HG02588 (cell line): ENCODE measurements at regions not wholly inside any gene's neighbourhood (a gene's known extent, or its start where the extent isn't known, plus 50 kb on each side); places are given as distances from the start of the nearest gene placed in this dataset.
"Not testable (repeated sequence)": the region's sequence is repeated elsewhere in the genome, so short reads cannot be mapped to it uniquely, and the experiment has no call there.

Experiments used
- ATAC-seq: cut with Tn5 transposase; IDR thresholded peaks from one replicate; pipeline ENCODE4 v1.9.1; 2021; ENCODE audit warnings: mild to moderate bottlenecking, moderate library complexity; ENCODE audit not compliant: unreplicated experiment

DNA sequence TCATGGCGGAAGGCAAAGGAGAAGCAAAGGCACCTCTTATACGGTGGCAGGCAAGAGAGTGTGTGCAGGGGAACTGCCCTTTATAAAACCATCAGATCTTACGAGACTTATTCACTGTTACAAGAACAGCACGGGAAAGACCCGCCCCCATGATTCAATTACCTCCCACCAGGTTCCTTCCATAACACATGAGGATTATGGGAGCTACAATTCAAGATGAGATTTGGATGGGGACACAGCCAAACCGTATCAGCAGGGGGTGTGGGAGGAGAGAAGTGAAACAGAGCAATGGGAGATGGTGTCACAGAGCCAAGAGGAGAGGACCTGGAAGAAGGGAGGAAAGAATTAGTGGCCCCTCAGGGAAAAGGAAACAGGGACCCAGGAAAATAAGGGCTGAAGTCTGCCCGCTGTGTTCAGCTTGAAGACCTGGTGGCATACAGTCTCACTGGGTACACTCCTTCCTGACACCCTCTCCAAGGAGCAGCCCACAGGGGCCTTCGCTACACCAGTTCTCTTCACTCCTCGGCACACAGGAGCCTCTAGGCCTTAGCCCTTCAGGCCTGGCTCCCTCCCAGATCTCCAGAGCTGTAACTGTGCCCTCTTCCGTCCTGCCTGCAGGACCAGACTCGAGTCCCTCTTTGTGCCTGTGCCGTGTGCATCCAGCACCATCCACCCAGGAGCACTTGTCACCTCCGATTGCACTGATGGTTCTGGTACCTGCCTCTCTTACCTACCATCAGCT, 262.1 kb downstream of the EIPR1 start:
- no peak for ATAC-seq

DNA sequence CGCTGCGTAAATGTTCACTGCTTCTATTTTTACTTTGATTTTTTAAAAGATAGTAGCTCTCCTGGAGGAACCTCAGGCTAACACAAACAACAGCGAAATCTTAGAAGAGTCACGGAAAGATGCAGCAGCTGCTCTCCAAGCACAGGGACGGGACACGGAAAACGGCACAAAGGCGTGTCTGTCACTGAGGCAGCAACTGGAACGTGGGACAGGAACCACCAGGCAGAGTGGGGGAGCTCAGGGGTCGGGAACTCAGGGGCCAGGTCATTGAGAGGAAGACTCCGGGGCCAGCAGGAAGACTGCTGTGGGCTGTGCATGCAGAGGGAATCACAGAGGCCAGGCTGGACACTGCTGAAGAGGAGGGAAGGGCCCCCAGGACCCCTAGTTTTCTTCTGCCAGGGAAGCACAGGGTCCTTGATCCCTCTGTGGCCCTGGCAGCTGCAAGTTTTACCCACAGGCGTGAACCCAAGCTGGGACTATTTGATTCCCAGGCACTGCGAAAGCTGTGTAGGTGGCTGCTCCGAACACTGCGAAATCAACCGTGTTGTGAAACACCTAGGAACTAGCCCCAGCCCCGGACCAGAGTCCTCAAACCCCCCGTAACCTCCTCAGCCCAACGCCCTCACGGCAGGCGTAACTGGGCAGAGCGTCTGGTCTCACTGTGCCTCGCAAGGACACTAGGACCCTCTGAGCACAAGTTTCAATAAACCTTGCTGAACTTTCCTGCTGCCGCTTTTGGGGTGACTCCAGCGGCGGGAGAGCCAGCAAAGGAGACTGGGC, 263.0 kb downstream of the EIPR1 start:
- no peak for ATAC-seq

DNA sequence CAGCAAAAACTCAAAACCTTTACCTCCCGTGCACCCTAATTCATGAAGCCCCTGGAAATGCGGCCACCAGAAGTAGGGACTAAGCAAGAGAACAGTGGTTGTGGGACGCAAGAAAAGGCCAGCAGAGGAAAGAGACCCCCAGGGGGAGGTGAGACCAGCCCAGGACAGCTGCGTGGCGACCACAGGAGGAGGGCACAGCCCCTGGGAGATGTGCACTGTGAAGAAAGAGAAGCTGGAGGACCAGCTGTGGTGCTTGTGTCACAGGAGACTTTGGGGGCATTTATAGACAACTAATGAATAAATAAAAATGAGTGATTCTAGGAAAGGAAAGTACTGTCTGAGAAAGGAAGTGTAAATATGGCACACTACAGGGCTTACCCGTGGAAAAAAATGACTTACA, 263.8 kb downstream of the EIPR1 start:
- ATAC-seq = no peak

DNA sequence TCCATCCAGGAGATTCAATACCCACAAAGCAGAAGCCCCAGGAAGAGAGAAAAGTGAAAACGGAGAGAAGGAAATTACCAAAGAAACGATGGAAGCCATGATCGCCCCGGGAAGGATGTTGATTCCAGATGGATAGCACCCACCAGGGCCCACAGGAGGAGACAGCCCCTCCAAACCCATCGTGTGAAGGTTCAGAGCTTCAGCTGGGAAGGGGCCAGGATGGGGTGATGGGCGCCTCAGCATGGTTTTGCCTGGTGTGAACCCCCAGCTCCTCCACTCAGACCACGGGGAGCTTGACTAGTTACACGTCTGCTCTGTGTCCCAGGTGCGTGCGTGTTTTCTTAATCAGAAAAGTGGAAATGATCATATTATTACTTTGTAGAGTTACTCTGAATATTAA, 264.5 kb downstream of the EIPR1 start:
- no peak for ATAC-seq

DNA sequence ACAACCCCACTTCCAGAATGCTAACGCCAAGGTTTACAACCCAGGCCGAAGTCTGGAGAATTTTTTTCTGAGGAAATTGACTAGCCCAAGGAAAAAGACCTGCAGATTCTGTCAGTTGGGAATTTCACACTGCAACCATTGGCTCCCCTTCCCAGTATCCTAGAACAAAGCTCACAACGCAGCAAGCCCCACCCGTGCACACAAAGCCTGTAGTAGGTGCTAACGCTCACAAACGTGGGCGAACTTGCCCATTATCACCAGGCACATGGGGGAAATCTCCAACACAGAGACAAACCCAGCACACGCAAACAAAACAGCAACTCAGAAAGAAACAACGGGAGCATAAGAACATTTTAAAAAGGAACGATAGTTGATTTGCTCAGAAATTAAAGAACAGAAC, 265.1 kb downstream of the EIPR1 start:
- no peak for ATAC-seq

DNA sequence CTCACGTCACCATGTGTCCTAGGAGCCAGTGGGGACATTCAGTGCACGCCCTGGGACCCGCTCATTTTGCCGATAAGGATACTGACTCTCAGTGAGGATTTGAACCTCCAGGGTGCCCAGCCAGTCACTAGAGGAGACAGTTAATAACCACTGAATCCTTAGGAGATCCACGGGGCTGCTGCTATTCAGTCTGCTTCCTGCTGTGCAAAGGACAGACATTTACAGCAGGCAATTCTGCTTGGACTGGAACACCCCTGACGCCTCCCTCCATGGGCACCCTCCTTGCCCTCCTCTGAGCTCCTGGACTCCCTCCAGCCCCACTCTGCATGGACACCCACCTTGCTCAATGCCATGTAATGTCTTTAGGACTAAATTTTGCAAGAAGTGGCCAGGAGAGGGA, 265.5 kb downstream of the EIPR1 start:
- no peak for ATAC-seq

DNA sequence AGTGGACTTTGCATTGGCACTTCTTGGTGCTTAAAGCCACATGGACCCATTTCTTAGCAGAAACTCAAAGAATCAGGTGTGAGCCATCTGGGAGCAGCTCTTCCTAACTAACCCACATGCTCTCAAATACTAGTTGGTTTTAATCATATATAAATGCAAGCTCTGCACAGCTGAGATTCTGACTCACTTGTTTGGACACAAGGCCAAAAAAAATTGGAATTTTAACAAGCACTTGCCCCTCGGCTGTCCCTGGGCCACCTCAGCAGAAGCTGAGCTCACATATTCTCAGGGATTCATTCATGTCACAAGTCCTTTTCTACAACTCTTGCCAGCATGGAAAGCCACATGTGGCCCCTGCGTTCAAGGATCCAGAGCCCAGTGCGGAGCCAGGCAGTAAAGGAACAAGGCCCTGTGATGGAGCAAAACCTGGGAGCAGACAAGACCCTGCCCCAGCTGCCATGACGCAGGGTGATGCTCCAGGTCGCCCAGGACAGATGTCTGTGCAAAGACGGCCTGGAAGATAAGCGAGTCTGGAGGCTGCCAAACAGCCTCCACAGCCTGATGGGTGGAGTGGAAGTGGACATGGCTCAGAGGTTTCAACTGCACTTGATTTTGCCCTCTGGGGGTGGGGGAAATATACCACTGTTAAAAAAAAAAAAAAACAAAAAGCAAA, 266.5 kb downstream of the EIPR1 start:
- no peak for ATAC-seq

DNA sequence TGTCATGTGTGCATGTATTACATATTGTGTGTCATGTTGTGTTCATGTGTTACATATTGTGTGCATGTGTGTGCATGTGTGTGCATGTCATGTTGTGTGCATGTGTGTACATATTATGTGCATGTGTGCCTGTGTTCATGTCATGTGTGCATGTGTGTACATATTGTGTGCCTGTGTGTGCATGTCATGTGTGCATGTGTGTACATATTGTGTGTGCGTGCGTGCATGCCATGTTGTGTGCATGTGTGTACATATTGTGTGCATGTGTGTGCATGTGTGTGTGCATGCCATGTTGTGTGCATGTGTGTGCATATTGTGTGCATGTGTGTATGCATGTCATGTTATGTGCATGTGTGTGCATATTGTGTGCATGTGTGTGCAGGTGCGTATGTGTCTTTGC, 267.1 kb downstream of the EIPR1 start:
- no peak for ATAC-seq

DNA sequence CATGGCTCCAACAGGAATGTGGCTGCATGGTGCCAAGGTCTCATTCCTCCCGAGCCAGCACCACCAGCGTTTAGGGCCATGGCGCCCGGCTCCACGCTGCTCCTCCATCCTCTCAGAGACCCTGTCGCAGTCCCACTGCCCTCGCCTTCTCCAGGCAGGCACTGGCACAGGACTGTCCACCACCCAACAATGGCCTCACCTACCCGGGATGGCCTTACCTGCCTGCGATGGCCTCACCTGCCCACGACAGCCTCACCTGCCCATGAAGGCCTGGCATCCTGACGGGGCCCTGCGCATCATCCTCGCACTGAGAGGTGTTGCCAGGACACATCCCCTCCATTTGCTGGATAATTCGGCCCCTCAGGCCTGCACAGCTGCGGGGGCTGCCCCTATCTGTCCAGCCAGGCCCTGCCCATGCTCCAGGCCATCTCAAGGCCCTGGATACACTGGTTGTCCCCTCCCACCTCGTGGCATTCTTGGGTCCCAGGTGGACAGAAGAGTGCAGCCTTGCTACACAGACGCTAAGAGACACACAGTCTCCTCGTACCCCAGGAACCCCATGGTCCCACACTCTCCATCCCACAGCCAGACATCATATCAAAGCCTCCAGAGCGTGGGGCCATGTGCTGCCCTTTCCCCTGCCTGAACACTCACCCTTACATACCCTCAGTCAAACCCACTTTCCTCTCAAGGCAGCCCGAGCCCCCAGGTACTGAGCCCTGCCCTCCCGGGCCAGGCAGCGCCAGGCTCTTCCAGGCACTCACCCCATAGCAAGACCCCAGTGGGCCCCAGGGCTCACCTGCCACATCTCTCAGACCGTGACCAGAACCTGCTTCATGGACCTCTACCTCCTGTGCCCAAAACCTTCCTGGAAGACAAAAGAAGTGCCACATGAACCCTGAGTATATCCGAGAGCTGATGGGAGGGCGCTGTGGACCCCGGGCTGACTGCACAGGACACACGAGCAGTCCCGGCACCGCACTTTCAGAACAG, 268.6 kb downstream of the EIPR1 start:
- ATAC-seq = no peak

DNA sequence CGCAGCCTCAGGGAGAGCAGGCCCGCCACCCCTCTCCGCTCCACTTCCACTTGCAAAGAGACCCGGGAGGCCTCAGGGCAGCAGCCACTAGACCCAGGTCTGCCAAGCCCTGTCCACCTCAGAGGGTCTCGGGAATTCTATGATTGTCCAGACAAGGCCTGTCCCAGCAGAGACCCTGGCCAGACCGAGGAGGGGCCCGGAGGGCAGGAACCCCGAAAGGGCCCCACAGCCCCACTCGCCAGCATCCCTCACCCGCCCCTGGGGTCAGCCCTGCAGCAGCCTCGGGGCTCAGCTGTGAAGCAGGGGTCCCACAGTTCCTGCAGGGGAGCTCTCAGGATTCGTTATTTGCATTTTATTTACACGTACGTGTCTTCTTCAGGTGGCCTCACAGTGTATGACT, 269.5 kb downstream of the EIPR1 start:
- no peak for ATAC-seq

DNA sequence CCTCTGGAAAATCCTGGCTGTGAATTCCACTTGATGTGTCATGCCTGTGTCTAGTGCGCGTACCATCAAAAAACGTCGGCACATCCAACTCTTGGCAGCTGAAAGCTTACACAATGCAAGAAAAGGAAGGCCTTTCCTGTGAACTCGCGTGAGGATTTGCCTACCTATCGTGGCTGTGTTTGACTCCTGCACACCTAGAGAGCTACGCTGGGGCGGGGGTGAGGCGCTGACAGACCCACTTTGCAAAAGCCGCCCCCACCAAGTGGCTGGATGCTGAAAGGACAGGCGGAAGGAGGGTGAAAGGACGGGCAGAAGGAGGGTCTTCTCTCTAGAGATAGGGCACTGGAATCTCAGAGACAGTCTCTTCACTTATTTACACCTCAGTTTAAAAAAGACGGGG, 270.1 kb downstream of the EIPR1 start:
- ATAC-seq = no peak

DNA sequence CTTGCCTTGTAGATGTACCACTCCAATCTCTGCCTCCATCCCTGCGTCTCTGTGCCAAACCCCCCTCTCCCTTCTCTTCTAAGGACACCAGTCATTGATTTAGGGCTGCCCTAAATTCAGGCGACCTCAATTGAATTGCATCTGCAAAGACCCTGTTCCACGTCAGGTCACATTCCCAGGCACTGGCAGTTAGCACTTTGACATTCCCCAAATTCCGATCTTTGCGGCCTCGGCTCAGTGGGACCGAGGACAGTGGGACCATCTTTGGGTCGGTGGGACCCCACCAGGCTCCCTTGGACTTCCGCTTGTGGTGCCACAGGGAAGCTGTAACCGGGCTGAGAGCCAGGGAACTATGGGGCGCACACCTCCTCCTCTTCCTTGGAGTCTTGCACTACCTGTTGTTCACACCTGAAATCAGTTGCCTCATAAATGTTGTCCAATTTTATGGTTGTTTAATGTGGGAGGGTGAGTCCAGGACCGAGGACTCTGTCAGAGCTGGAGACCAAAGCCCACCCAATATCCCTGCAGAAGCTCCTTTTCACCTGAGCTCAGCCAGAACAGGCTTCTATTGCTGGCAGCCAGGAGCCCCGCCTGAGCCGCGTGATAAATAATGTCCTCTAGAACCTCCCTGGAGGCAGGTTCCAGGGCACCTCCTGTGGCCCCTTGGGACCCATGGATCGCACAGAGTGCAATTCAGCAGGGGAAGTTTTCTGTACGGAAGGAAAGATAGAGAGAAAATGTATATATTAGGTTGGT, 271.6 kb downstream of the EIPR1 start:
- no peak for ATAC-seq

DNA sequence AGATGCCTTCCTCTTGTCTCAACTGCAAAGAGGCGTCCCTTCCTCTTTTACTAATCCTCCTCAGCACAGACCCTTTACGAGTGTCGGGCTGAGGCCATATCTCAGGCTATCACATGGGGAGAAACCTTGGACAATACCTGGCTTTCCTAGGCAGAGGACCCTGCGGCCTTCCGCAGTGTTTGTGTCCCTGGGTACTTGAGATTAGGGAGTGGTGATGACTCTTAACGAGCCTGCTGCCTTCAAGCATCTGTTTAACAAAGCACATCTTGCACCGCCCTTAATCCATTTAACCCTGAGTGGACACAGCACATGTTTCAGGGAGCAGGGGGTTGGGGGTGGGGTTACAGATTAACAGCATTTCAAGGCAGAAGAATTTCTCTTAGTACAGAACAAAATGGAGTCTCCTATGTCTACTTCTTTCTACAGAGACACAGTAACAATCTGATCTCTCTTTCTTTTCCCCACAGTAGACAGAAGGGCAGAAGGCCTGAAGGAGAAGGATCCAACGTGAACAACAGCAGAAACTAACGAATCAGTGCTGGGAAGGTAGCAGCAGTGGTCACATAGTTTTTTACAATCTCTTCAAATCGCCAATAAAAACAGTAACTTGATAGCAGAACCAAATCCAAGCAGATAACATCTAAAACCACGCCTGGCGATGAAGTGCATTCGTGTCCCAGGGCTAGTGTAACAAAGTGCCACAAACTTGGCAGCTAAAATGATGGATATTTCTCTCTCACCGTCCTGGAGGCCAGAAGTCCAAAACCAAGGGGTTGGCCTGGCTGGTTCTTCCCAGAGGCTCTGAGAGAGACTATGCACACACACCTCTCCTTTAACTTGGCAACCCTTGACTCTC, 272.4 kb downstream of the EIPR1 start:
- not testable (repeated sequence) for ATAC-seq

DNA sequence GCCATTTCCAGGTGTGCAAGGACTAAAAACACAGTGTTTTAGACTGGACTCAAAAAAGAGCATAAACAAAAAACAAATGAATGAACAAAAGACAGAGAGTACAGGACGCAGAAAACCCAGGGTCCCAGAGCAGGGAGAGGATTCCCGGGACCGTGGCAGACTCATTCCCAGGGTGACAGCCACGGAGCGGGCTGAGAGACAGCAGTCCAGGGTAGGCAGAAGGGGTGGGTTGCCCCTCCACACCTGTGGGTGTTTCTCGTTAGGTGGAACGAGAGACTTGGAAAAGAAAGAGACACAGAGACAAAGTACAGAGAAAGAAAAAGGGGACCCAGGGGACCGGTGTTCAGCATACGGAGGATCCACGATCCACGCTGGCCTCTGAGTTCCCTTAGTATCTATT, 273.4 kb downstream of the EIPR1 start:
- no peak for ATAC-seq

DNA sequence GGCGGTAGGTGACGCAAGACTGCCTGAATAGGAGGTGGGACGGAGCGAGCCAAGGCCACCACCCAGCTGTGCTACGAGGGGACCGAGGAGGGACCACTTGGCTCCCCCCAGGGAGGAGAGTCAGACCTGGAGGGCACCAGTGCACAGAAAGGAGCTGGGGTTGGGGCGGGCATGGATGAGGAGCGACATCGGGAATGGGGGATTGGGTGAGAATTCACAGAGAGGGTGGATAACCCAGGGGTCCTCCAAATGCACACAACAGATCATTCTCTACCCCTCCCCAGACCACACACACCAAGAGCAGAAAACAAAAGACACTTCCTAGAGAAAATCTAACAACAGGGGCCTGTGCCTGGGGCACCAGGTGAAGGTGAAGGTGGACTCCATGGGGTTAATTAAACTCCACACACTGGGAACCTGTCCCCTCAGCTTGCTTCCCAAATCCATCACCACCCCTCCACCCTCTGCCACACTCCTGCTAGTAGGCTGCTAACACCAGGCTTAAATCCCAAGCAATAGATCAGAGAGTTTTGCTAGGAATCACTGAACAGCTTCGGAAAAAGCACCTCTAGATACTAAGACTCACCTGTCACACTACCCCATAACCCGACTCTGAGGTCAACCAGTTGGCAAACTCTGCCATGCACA, 274.6 kb downstream of the EIPR1 start:
- ATAC-seq = no peak

DNA sequence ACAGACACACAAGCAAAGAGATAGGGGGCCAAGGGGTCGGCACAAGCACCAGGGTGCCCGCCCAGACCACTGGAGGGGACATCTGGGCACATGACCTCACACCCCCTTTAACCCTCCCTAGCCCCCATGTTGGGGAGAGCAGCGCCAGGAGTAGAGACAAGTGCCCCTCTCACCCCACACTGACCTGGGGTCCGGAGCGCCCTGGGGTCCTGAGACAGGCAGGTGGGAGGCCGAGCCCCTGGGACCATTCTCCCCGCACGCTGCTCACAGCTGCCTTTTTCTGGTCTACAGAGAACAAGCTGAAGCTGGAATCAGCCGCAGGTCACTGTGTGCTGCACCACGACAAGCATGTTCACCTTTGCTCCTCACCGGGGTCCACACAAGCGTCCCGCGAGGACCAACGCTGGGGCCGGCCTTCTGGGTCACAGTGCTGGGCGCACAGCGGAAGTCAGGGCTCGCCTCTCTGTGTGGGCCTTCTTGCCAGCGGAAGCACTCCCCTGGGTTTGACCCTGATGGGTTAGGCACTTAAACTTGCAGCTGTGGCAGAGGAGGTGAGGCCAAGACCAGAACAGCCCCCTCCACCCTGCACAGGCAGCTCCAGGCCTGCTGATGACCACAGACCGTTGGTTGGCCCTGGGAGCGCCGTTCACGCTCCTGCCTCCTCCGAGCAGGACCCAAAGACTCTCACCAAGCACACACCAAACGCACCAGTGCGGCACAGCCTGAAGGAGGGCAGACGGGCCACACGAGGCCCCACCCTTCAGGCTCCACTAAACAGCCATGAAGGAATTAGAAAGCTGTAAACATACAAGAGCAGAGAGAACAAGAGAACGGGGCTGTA, 275.3 kb downstream of the EIPR1 start:
- no peak for ATAC-seq

DNA sequence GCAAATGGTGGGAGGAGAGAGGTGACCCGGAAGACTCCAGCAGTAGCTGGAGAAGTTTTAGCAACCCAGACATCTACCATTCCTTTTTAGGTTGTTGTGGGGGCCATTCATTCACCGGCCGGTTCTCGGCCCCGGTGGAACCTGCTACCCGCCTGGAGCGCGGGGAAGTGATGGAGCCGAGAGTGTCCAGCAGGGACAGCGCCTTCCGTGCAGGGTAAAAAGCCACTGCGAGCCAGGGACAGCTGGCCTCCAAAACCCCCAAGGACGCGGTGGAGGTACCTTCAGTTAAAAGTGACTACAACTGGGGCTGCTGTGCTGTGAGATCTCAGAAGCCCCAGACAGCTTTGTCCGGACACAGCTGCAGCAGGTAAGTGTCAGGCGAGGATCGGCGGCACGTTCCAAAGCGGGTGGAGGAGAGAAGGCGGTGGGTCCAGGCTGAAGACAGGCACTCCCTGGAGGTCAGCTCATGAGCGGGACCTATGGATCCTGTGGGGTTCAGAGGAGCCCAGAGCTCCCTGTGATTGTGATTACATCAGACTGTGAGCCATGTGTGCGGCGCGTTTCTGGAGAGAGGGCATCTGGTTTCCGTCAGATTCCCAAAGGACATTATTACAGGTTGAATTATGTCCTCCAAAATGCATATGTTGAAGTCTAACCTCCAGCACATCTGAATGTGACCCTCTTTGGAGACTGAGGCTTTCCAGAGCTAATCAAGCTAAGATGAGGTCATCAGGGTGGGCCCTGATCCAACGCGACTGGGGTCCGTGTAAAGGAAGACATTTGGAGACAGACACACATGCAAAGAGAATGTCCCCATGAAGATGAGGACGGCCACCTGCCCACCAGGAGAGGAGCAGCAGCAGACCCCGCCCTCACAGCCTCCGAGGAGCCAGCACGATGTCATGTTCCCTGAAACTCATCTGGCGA, 276.3 kb downstream of the EIPR1 start:
- ATAC-seq = no peak
